Limb (tissue), 2 donors: ENCODE measurements at regions not wholly inside any gene's neighbourhood (a gene's known extent, or its start where the extent isn't known, plus 50 kb on each side); places are given as distances from the start of the nearest gene placed in this dataset.
"Not testable (repeated sequence)": the region's sequence is repeated elsewhere in the genome, so short reads cannot be mapped to it uniquely, and the experiment has no call there.

Source experiments
- DNase-seq, 2 donors: peaks; one replicate each; pipeline ENCODE4 v3.0.0-alpha.2; 2016; ENCODE audit errors: extremely low spot score in 2 of 2

DNA sequence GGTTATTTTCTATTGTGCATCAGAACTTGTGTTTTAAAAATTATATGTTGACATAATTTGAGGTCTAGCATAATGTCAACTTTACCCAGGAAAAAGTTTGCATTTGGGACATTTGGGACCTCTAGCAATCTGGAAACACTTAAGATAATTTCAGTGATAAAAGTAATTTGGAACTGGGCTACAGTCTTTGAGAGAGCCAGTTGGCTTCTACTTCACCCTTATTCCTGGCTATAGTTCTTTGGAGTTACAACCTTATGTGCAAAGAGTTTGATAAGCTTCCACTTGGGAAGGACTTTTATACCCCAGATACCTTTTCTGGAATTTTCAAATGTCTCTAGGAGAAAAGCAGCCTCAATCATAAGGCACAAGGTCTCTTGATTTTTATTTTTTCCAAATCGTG lies 139.3 kb downstream of the ARRDC3 start:
- no peak for DNase-seq

DNA sequence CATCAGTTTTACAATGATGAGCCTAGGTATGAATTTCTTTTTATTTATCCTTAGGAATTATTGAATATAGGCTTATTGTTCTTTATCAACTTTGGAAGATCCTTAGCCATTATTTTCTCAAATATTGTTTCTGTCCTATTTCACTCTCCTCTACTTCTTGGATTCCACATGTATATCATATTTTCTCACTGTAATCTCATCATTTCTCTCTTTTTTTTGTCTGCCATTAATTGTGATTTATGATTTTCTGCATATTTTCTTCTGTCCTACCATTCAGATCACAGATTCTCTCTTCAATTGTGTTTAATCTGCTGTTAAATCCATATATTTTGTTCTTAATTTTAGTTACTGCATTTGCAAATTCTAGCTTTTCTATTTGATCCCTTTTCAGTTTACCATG lies 139.8 kb downstream of the ARRDC3 start:
- no peak for DNase-seq

DNA sequence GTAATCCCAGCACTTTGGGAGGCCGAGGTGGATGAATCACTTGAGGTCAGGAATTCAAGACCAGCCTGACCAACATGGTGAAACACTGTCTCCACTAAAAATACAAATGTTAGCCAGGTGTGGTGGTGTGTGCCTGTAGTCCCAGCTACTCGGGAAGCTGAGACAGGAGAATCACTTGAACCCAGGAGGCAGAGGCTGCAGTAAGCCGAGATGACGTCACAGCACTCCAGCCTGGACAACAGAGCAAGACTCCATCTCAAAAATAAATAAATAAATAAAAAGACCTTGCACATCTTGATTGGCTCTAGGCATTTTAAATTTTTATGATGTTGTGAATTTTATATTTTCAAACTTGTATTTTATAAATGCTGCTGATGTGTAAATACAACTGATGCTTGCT lies 141.7 kb downstream of the ARRDC3 start:
- DNase-seq, result not testable (repeated sequence)

DNA sequence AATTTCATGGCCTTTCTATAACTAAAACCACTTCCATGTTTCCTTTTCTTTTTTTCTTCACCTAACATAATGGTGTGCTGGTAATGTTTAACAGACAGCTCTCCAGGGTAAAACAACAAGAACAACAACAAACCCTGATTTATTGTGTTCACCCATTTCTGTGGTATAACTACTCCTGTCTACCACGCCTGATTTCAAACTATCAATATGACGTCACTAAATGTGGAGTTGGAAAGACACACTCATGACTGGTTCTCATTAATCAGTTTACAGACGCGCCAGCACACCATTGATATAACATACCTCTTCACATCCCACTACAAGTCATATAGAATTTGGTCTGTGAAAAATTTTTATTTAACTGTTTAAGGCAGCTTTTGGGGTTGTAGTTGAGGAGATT lies 142.9 kb downstream of the ARRDC3 start:
- DNase-seq, result no peak

DNA sequence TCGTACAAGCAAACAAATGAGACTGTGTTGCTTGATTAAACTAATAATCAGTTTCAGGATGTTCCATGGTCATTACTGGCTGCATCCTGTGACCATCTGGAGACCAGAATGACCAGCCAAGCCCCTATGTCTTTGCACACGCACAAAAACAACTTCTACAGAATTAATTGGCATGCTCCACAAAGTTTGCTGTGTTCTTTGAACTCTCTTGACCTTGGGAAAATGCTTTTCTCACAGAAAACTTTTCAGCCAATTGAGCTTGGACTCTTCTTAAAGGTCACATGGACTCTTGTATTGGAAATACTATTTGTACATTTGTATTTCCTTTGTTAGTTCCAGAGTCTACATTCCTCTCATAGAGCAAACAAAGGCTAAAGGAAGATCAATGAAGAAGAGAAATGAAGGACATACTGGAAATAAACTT lies 147.8 kb downstream of the ARRDC3 start:
- DNase-seq, result no peak

DNA sequence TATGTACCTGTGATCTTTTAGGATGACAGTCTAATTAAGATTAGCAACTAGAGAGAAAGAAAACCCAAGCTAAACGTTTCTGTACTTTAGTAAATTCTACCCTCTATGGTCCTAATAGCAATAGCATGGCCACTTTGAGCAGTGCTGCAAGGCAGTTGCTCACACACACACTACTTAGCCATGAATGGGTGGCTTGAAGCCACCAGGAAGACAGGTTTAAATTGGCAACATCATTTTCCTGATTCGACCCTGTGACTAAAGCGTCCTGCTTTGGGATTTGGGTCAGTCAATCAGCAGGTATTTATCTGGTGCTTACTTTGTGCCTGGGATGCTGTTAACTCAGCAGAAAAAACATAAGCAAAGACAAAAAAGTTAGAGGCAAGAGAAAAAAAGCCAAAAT lies 150.6 kb downstream of the ARRDC3 start:
- DNase-seq, result no peak

DNA sequence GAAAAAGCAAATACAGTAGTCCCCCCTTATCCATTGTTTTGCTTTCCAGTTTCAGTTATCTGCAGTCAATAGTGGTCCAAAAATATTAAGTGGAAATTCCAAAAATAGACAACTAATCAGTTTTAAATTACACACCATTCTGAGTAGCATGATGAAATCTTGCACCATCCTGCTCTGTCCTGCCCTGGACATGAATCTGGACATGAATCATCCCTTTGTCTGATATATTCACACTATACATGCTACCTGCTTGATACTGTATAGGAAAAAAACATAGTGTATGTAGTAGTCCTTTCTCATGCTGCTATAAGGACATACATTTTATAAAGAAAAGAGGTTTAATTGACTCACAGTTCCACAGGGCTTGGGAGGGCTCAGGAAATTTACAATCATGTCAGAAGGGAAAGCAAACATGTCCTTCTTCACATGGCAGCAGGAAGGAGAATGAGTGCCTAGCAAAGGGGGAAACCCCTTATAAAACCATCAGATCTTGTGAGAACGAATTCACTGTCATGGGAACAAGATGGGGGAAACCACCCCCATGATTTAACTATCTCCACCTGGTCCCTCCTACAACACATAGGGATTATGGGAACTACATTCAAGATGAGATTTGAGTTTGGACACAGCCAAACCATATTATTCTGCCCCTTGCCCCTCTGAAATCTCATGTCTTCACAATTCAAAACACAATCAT lies 153.9 kb downstream of the ARRDC3 start:
- no peak for DNase-seq

DNA sequence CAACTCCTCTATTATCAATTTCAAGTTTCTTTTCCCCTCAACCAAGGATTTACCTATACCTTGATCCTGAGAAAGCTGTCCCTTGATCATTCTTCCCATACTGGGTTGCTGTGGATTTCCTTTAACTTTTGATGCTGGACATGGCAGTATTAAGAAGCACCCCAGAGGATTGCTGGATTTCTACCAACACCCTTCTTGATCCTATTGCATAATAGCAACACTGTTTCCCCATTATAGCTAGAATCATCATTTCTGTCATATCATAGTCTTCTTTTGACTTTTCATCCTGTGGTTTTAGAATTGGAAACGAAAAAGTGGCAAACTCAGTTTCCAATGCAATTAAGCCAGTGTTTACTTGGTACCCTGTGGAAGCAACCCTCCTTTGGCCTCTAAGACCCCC lies 154.9 kb downstream of the ARRDC3 start:
- DNase-seq, result no peak

DNA sequence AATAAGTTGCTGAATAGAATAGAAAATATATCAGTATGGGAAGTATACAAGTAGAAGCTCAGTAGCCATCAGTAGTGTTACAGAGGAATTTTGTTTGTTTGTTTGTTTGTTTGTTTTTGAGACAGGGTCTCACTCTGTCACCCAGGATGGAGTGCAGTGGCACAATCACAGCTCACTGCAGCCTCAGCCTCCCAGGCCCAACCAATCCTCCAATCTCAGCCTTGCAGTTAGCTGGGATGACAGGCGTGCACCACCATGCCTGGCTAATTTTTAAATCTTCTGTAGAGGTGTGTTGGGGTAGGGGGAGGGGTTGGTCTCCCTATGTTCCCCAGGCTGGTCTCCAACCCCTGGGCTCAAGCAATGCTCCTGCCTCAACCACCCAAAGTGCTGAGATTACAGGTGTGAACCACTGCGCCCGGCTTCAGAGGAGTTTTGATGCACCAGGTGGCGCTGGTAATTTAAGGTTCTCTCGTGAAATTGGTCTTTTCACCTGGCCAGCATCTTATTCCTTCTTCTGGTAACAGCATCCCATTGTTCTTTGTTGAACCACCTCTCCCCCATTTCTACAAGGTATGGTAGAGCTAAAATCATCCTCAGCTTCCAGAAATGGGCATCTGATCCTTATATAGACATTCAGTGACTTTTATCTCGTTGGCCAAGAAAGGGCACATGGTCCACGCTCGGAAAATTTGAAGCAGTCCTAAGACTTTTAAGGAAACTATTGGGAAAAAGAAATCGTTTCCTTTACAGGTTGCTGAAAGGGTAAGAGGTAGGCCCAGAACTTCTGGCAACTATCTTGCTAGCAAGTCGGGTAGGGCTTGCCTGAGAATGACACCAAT lies 157.1 kb downstream of the ARRDC3 start:
- DNase-seq, result no peak

DNA sequence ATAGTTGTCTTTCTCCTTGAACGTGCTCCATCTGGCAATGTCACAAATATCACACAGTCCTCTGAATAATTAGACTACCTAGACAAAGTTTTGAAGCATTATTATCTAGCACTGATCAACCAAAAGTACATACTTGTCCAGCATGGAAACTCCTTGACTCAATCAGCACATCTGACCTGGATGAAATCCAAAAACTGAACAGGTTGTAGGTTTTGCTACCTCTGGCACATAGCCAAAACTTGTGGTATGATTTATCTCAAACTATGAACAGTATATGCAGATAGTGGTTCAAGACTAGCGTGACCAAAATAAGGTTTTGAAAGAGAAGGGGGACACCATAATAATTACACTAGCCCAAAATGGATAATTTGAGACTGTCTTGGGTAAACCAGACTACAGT lies 158.1 kb downstream of the ARRDC3 start:
- no peak for DNase-seq

DNA sequence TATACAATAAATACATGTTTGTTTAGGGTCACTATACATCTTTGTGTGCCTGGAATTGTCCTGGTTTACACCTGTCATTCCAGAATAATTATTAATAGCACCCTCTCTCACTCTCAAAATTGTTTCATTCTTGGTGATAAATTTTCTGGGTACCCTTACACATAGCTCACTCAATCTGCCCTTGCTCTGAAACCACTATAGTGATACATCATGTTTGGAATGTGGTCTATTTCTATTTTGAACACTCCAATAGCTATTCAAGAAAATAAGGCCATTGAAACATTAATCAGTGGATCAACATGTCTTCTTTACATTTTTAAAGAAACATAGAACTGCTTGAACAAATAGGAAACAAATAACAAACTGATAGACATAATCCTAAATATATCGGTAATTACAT lies 158.7 kb downstream of the ARRDC3 start:
- DNase-seq, result no peak

DNA sequence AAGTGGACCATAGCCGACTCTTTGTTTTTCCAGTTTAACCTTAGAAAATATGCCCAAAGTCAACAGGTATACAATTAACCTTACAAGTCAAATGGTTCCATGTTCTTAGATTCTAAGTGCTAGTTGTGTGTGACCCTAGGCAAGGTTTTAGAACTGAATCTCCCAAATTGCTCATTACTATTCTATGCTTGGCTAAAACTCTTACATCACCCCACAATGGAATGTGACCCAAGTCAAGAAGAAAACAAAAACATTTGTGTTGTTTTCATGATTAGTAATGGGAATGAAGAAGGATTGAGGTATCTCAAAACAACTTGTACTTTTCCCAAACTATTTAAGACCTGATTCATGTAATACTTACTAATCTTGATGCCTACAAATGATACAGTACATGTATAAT lies 159.2 kb downstream of the ARRDC3 start:
- no peak for DNase-seq

DNA sequence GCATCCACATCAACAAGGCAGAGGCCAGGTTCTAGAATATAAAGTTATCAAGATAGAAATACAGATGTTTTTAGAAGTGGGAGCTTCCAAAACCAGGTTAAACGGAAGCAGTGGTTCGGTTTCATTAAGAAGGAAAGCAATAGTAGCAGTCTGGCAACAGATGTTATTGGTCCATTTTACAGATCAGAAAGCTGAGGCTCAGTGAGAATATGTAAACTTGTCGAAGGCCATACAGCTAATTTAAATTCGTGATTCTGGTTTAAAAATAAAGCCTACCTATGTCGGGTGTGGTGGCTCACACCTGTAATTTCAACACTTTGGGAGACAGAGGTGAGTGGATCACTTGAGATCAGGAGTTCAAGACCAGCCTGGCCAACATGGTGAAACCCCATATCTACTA lies 160.6 kb downstream of the ARRDC3 start:
- no peak for DNase-seq

DNA sequence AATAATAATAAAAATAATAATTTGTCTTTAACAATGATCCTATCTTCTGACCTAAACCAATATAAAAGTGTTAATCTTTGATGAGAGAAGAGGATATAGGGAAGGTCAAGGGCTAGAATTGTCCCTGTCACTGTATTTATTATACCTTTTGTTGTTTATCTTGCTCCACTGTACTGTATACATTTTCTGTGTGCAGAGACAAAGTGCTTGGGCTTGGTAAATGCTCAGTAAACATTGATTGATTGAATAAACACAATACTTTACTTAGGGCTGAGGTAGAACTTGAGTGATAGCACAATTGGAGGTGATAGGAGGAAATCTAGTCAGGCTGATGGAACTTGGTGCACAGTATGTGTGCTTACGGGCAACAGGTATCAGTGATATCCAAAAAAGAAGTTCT lies 161.2 kb downstream of the ARRDC3 start:
- no peak for DNase-seq

DNA sequence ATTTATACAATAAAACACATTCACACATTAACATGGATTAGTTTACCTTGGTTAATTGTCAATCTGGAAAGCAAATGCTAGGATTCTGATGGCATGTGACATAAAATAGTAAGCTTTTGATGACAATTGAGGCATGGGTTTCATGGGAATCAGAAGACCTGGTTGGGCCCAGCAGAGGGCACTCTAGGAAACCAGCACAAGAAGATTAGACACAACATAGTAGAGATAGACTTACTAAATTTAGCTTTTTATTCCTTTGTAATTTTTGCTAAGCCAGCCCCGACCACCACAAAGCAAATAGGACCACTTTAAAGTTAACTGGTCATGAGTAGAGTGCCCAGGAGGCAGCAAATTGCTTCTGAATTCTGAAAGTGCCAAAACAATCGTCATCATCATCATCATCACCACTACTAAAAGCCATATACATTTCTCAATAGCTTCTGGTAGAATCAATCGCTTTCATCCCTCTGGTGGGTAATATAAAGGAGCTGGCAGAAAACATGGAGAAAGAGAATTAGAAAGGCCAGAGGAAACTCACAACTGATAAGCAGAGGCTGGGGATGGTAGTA lies 163.2 kb downstream of the ARRDC3 start:
- no peak for DNase-seq

DNA sequence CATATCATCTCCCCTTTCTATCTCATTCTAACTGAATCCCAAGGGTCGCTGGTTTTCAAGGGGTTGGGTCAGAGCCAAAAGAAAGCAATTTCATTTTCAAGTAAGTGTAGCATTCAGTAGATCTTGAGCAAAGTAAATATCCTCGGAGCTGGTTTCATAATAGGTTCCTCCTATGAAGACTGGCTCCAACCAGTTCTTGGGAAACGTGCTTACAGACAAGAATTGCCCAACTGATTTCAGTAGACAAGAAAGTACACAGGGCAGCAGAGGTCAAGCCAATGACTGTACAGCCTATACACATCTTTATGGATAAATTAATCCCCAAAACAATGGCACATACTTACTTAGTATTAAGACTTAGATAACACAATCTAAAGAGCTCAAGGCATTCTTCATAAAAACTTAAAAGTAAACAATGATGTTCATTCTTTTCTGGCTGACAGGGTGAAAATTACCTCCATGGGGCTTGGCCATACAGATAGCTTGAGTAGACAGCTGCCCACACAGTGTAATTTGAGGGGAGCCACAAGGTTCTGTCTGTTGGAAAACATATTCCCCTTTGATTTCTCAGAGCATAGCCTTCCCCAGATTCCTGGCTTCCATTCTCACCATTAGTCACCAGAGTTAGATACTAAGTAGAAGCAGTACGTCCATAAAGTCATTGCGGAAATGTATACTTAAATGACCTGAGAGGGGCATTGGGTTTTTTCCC lies 163.9 kb downstream of the ARRDC3 start:
- no peak for DNase-seq

DNA sequence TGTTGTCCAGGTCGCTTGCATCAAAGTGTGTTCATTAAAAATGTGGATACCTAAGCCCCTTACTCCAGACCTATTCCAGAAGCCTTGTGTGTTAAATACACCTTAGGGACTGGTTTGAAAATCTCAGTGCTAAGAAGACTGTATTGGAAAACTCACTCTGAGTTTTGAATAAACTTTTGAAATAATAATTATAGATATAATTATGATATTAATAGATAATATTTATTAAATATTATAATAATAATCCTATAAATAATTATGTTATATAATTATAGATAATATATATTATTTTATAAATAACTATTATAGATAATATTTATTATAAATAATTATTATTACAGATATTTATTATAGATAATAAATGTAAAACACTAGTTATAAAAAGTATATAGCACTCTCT lies 165.3 kb downstream of the ARRDC3 start:
- DNase-seq, result no peak

DNA sequence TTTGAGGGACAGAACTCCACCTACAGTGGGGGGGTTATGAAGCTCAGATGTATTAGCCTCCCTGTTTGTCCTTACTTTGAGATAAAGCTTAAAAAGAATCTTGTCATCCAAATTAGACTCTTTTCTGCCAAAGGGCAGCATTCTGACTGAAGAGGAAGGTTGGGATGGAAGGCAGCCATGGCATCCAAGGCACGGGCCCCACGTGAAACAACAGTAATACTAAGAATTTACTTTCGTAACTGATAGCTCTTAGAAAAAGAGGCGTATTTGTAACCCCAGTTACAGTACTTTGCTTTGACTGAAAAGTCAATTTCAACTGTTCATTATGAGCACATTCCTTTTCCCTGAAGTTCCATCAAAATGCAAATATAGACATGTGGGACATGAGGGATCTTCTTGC lies 168.5 kb downstream of the ARRDC3 start:
- no peak for DNase-seq
